H1 (cell line): ENCODE measurements at regions not wholly inside any gene's neighbourhood (a gene's known extent, or its start where the extent isn't known, plus 50 kb on each side); places are given as distances from the start of the nearest gene placed in this dataset.

Experiments used
- BRCA1 ChIP-seq: IDR thresholded peaks from 2 replicates; pipeline ENCODE4 v1.6.1; 2012; ENCODE audit warnings: low read depth, low read length, improper control_type of control experiment
- SIN3A ChIP-seq, 2 experiments: IDR thresholded peaks in 1 of 2; conservative IDR thresholded peaks in 1 of 2; 2 replicates each; pipeline ENCODE4 v1.6.1; 2011 to 2012; ENCODE audit warnings: low read length in 2 of 2, improper control_type of control experiment in 1 of 2, low read depth in 1 of 2, mild to moderate bottlenecking in 1 of 2
- SUZ12 ChIP-seq: fragments of 200-600 bp; sonication (generic); IDR thresholded peaks from 2 replicates; pipeline ENCODE4 v1.6.1; 2012; ENCODE audit warnings: mild to moderate bottlenecking, inconsistent platforms, low read length, moderate library complexity, mixed read lengths
- TAF1 ChIP-seq: IDR thresholded peaks from 2 replicates; pipeline ENCODE4 v1.6.1; 2011; ENCODE audit warnings: mild to moderate bottlenecking, low read depth, low read length

DNA sequence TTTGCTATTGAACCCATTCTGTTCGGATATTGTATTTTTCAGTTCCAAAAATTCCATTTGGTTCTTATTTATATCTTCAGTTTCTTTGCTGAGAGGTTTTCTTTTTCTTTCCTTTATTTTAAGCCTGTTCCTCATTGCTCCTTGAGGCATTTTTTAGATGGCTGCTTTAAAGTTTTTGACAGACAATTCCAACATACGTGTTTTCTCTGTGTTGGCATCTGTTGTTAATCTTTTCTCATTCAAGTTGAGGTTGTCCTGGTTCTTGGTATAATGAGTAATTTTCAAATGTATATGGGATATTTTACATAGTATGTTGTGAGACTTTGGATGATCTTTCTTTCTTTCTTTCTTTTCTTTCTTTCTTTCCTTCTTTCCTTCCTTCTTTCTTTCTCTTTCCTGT is 1078.0 kb upstream of the CELF2 start (continued):
- TF ChIP-seq SUZ12 (no peak), TAF1 (no peak), BRCA1 (no peak), SIN3A (conservative IDR thresholded peaks at IDR 0.05 in 1 of 2, IDR thresholded peaks at IDR 0.05 in 1 of 2; ENCODE audit: low read depth in 1 of 2, low read length in 2 of 2) (no peak)
